CD4-positive, alpha-beta T cell treated with Interleukin-17A for 1 hour (primary cell): ENCODE measurements at regions not wholly inside any gene's neighbourhood (a gene's known extent, or its start where the extent isn't known, plus 50 kb on each side); places are given as distances from the start of the nearest gene placed in this dataset.

Source experiments
- DNase-seq: peaks from one replicate; pipeline ENCODE4 v3.0.0-alpha.2; 2020

GRCh38 chr5:57332361-57332760, 150.2 kb downstream of the ACTBL2 start:
- no peak for DNase-seq

- DNase-seq: no peak
These were observed 153.9 kb downstream of the GPBP1 start for GRCh38 chr5:57327561-57328367.

GRCh38 chr5:57325678-57326397, 152.0 kb downstream of the GPBP1 start:
- no peak for DNase-seq

- DNase-seq: no peak
These were observed 151.0 kb downstream of the GPBP1 start for GRCh38 chr5:57324861-57325260.

- no peak for DNase-seq
These were observed 150.3 kb downstream of the GPBP1 start for GRCh38 chr5:57324181-57324580.

- DNase-seq: no peak
These were observed 146.7 kb downstream of the GPBP1 start for GRCh38 chr5:57320582-57320981.

GRCh38 chr5:57319628-57320027, 145.8 kb downstream of the GPBP1 start:
- DNase-seq: no peak

GRCh38 chr5:57318251-57318650, 144.4 kb downstream of the GPBP1 start:
- no peak for DNase-seq

- no peak for DNase-seq
These were observed 143.5 kb downstream of the GPBP1 start for GRCh38 chr5:57317341-57317740.

- DNase-seq: no peak
These were observed 143.0 kb downstream of the GPBP1 start for GRCh38 chr5:57316798-57317327.

- no peak for DNase-seq
These were observed 142.1 kb downstream of the GPBP1 start for GRCh38 chr5:57315941-57316340.
